ENCODE measurements at regions not wholly inside any gene's neighbourhood (a gene's known extent, or its start where the extent isn't known, plus 50 kb on each side); places are given as distances from the start of the nearest gene placed in this dataset.

DNA sequence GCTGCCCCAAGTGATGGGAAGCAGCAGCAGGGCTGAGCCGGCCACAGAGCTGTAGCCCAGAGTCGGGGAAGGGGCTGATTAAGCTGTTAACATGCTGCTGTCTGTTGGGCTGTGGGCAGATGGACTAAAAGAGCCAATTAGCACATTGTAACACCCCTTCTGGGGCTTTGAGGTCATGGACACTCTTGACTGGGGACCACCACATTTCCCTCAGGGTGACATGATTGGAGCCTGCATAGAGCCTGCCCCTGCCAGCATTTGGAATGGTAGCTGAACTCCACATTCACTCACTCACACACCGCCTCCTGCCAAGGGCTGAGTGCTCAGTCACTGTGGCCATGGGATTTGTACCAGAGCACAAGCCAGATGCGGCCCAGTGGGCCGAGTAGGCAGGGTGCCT is 646.9 kb downstream of the FAT4 start:
- Histone ChIP-seq H3K27me3 (replicated peaks) (no peaks in the 10 kb centered on the region), H3K27ac (no peak overlapping the region), H3K4me3 (ENCODE audit: low read depth, low read length) (no peak overlapping the region), H3K36me3 (replicated peaks) (no peaks in the 10 kb centered on the region)
- TF ChIP-seq, protein P1, sequence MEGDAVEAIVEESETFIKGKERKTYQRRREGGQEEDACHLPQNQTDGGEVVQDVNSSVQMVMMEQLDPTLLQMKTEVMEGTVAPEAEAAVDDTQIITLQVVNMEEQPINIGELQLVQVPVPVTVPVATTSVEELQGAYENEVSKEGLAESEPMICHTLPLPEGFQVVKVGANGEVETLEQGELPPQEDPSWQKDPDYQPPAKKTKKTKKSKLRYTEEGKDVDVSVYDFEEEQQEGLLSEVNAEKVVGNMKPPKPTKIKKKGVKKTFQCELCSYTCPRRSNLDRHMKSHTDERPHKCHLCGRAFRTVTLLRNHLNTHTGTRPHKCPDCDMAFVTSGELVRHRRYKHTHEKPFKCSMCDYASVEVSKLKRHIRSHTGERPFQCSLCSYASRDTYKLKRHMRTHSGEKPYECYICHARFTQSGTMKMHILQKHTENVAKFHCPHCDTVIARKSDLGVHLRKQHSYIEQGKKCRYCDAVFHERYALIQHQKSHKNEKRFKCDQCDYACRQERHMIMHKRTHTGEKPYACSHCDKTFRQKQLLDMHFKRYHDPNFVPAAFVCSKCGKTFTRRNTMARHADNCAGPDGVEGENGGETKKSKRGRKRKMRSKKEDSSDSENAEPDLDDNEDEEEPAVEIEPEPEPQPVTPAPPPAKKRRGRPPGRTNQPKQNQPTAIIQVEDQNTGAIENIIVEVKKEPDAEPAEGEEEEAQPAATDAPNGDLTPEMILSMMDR (IDR thresholded peaks at IDR 0.05; ENCODE audit: low read depth, low read length, missing control alignments) = no peak
- in situ Hi-C loops (cut with HindIII; ENCODE audit: low pct_ligation_motif_present, low sequenced_read_pairs) = no loop called here
- no peak for DNase-seq

DNA sequence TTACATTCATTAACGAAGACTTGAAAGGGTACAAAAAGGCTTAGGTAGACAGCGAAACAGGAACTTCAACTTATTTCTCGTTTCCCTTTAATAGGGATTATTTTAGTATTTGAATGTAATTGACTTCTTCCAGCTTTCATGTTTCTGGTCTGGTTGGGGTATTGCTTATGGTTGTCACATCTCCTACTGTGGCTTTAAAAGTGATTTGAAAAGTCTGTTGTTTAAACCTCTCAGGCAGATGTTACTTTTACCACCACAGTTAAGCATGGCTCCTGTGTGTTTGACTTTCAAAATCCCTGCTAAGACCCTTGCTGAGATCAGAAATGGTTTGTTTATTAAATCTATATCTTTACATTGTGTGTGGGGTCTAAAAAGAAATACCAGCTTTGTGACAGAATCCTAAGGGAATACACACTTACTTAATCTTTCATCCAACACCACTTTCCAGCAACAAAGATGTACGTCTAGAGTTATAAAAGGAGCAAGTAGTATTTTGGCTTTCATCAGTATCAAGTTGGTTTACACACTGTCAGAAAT is 661.2 kb downstream of the FAT4 start:
- DNase-seq = no peak
- in situ Hi-C loops (cut with HindIII; ENCODE audit: low pct_ligation_motif_present, low sequenced_read_pairs) = no loop called here
- H3K36me3 ChIP-seq (replicated peaks) = no peaks in the 10 kb centered on the region
- no peaks in the 10 kb centered on the region for H3K27me3 ChIP-seq (replicated peaks)
- H3K27ac ChIP-seq = no peak overlapping the region
- H3K4me3 ChIP-seq (ENCODE audit: low read depth, low read length) = no peak overlapping the region
- TF ChIP-seq, protein P1 (IDR thresholded peaks at IDR 0.05; ENCODE audit: low read depth, low read length, missing control alignments) = no peak

DNA sequence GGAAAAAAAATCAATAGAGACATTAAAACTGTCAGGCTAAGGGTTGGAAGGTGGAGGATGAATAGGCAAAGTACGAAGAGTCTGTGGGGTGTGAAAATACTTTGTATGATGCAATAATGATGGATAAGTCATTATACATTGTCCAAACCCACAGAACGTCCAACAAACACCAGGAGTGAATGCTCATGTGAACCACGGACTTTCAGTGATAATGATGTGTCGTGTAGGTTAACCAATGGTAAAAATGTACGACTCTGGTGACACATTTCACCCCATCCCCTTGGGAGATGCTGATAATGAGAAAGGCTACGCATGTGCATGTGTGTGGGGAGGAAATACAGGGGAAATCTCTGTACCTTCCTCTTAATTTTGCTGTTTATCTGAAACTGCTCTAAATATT is 665.2 kb downstream of the FAT4 start:
- TF ChIP-seq, protein P1 (IDR thresholded peaks at IDR 0.05; ENCODE audit: low read depth, low read length, missing control alignments) = no peak
- Histone ChIP-seq H3K36me3 (replicated peaks) (no peaks in the 10 kb centered on the region), H3K27ac (no peak overlapping the region), H3K27me3 (replicated peaks) (no peaks in the 10 kb centered on the region), H3K4me3 (ENCODE audit: low read depth, low read length) (no peak overlapping the region)
- in situ Hi-C loops (cut with HindIII; ENCODE audit: low pct_ligation_motif_present, low sequenced_read_pairs) = no loop called here
- no peak for DNase-seq

DNA sequence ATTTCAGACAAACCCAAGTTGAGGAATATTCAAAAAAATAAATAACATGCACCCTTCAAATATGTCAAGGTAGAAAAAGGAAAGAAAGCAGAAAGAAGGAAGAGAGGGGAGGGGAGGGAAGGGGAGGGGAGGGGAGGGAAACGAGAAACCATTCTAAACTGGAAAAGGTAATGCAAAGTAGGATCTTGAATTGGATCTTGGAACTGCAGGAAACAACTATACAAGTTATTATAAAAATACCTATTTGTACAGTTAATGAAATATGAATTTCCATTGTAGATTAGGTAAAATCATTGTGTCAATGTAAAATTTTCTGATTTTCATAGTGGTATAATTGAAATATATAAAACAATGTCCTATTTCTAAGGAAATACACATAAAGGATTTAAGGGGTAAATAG is 668.4 kb downstream of the FAT4 start:
- Histone ChIP-seq H3K27ac (no peak overlapping the region), H3K36me3 (replicated peaks) (no peaks in the 10 kb centered on the region), H3K4me3 (ENCODE audit: low read depth, low read length) (no peak overlapping the region), H3K27me3 (replicated peaks) (no peaks in the 10 kb centered on the region)
- DNase-seq = no peak
- TF ChIP-seq, protein P1 (IDR thresholded peaks at IDR 0.05; ENCODE audit: low read depth, low read length, missing control alignments) = no peak
- in situ Hi-C loops (cut with HindIII; ENCODE audit: low pct_ligation_motif_present, low sequenced_read_pairs) = no loop called here

DNA sequence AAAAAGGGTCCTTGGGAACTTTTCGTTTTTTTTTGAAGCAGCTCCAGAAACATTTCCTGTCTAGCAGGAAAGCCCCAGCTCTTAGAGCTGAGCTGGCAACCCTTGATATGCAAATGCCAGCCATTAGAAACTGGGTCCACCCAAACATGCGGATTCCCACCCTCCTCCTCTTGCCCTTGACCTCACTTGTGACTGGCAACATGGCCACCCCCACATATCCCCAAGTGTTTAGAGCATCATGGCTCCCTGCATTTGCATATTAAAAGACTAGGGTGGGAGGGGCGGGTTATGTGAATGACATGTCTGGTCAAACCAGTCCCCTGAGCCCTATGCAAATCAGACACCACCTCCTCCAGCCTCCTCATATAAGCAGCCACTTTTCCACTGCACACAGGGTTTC is 671.1 kb downstream of the FAT4 start:
- no peak overlapping the region for H3K27ac ChIP-seq
- in situ Hi-C loops (cut with HindIII; ENCODE audit: low pct_ligation_motif_present, low sequenced_read_pairs) = no loop called here

DNA sequence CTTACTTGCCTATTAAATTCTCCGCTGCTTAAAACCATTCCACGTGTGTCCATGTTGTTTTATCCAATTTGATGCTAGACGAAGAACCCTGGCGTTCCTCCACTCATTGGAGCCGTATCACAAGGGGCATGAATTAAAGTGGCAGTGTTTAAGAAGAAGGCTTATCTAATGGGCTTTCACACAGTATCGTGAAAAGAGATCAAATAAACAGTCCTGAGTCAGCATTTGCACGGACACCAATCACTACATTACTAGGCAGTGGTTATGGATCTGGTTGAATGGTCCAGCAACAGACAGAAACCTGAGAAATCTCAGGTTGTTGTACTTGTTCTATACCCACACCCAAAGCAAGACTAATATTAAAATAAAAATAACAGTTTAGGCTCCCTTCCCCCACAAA is 671.6 kb downstream of the FAT4 start:
- in situ Hi-C loops (cut with HindIII; ENCODE audit: low pct_ligation_motif_present, low sequenced_read_pairs) = no loop called here
- no peak overlapping the region for H3K27ac ChIP-seq
- H3K36me3 ChIP-seq (replicated peaks) = no peaks in the 10 kb centered on the region
- no peaks in the 10 kb centered on the region for H3K27me3 ChIP-seq (replicated peaks)
- no peak overlapping the region for H3K4me3 ChIP-seq (ENCODE audit: low read depth, low read length)
- TF ChIP-seq, protein P1 (IDR thresholded peaks at IDR 0.05; ENCODE audit: low read depth, low read length, missing control alignments) = no peak
- no peak for DNase-seq

More for the DNA sequence above, 671.1 kb downstream of the FAT4 start:
- TF ChIP-seq, protein P1 (IDR thresholded peaks at IDR 0.05; ENCODE audit: low read depth, low read length, missing control alignments) = no peak
- Histone ChIP-seq H3K36me3 (replicated peaks) (no peaks in the 10 kb centered on the region), H3K4me3 (ENCODE audit: low read depth, low read length) (no peak overlapping the region), H3K27me3 (replicated peaks) (no peaks in the 10 kb centered on the region)
- no peak for DNase-seq
